Activated CD8-positive, alpha-beta memory T cell treated with anti-CD3 and anti-CD28 coated beads for 24 hours (primary cell): ENCODE measurements at regions not wholly inside any gene's neighbourhood (a gene's known extent, or its start where the extent isn't known, plus 50 kb on each side); places are given as distances from the start of the nearest gene placed in this dataset.

ENCODE experiments used
- DNase-seq: peaks from one replicate; pipeline ENCODE4 v3.0.0-alpha.2; 2020

GRCh38 chr16:85463672-85464382 lies 149.3 kb upstream of the GSE1 start:
- DNase-seq = no peak

GRCh38 chr16:85464383-85465305 lies 148.5 kb upstream of the GSE1 start:
- no peak for DNase-seq

- no peak for DNase-seq
Observed at GRCh38 chr16:85465328-85466303, 147.5 kb upstream of the GSE1 start.

GRCh38 chr16:85466304-85466700 lies 146.8 kb upstream of the GSE1 start:
- DNase-seq = no peak

GRCh38 chr16:85466989-85467388 lies 146.1 kb upstream of the GSE1 start:
- DNase-seq = no peak

- no peak for DNase-seq
Observed at GRCh38 chr16:85469929-85470590, 143.1 kb upstream of the GSE1 start.

- DNase-seq = no peak
Observed at GRCh38 chr16:85470873-85471272, 142.2 kb upstream of the GSE1 start.

GRCh38 chr16:85471469-85472431 lies 141.4 kb upstream of the GSE1 start:
- DNase-seq = no peak

- DNase-seq = no peak
Observed at GRCh38 chr16:85472514-85472913, 140.6 kb upstream of the GSE1 start.

- DNase-seq = no peak
Observed at GRCh38 chr16:85473323-85473722, 139.8 kb upstream of the GSE1 start.

- DNase-seq = no peak
Observed at GRCh38 chr16:85473909-85474620, 139.1 kb upstream of the GSE1 start.

GRCh38 chr16:85474621-85475217 lies 138.4 kb upstream of the GSE1 start:
- DNase-seq = no peak

GRCh38 chr16:85475233-85475632 lies 137.9 kb upstream of the GSE1 start:
- no peak for DNase-seq

- no peak for DNase-seq
Observed at GRCh38 chr16:85475691-85476300, 137.3 kb upstream of the GSE1 start.

GRCh38 chr16:85476389-85476788 lies 136.7 kb upstream of the GSE1 start:
- DNase-seq = no peak

- no peak for DNase-seq
Observed at GRCh38 chr16:85477801-85478363, 135.2 kb upstream of the GSE1 start.

GRCh38 chr16:85479972-85480726 lies 133.0 kb upstream of the GSE1 start:
- no peak for DNase-seq

- no peak for DNase-seq
Observed at GRCh38 chr16:85480727-85481101, 132.4 kb upstream of the GSE1 start.

GRCh38 chr16:85481206-85481605 lies 131.9 kb upstream of the GSE1 start:
- DNase-seq = no peak
